Uterus (tissue), 3 donors: ENCODE measurements at regions not wholly inside any gene's neighbourhood (a gene's known extent, or its start where the extent isn't known, plus 50 kb on each side); places are given as distances from the start of the nearest gene placed in this dataset.
"Not testable (repeated sequence)": the region's sequence is repeated elsewhere in the genome, so short reads cannot be mapped to it uniquely, and the experiment has no call there.

ENCODE experiments used
- DNase-seq, 2 donors: peaks; one replicate each; pipeline ENCODE4 v3.0.0-alpha.2; 2019 to 2020
- H3K27ac ChIP-seq, 2 donors: fragments of 200-600 bp; sonication (generic); 1 replicate in 1 of 2; 2 replicates in 1 of 2; pipeline ENCODE4 v1.5.1; 2016 to 2018
- H3K27me3 ChIP-seq, 2 donors: fragments of 200-600 bp; sonication (generic); one replicate each; pipeline ENCODE4 v1.5.1; 2018 to 2019; ENCODE audit warnings: control low read depth in 1 of 2
- H3K36me3 ChIP-seq, 2 donors: fragments of 200-600 bp; sonication (generic); one replicate each; pipeline ENCODE4 v1.5.1; 2019; ENCODE audit warnings: control low read depth in 1 of 2
- H3K4me1 ChIP-seq, 2 donors: fragments of 200-600 bp; sonication (generic); one replicate each; pipeline ENCODE4 v1.5.1; 2018 to 2019; ENCODE audit warnings: control low read depth in 1 of 2
- H3K4me3 ChIP-seq, 2 donors: fragments of 200-600 bp; sonication (generic); 1 replicate in 1 of 2; 2 replicates in 1 of 2; pipeline ENCODE4 v1.5.1; 2018 to 2019; ENCODE audit warnings: mild to moderate bottlenecking in 1 of 2
- H3K9me3 ChIP-seq, 2 donors: fragments of 200-600 bp; sonication (generic); one replicate each; pipeline ENCODE4 v1.5.1; 2019; ENCODE audit warnings: control low read depth in 1 of 2
- CTCF ChIP-seq, 4 experiments: fragments of 200-600 bp in 2 of 4; fragments of 450-650 bp in 2 of 4; sonication (generic) in 2 of 4; IDR thresholded peaks; one replicate each; pipeline ENCODE4 v1.5.1; 2016 to 2019; ENCODE audit warnings: antibody characterized with exemption in 4 of 4, mild to moderate bottlenecking in 2 of 4, moderate library complexity in 1 of 4
- POLR2A ChIP-seq, 2 donors: fragments of 450-650 bp; IDR thresholded peaks; one replicate each; pipeline ENCODE4 v1.6.1; 2016; ENCODE audit warnings: antibody characterized with exemption in 2 of 2, mild to moderate bottlenecking in 1 of 2, moderate library complexity in 1 of 2
- intact Hi-C: fragments of 100-400 bp; cut with DNase I; formaldehyde crosslinking; loops from one replicate; pipeline ENCODE4 v1.15.1; 2023; ENCODE audit warnings: low total_unique reads
- donor health status: DM: yes; HTN: yes; CAD: no.

- intact Hi-C loops, H3K4me3 ChIP-seq, H3K4me1 ChIP-seq, H3K27ac ChIP-seq, H3K9me3 ChIP-seq, H3K36me3 ChIP-seq, DNase-seq, H3K27me3 ChIP-seq: not testable (repeated sequence)
These were observed 184.9 kb downstream of the SPATA31A6 start for GRCh38 chr9:42368279-42368881.

- H3K36me3 ChIP-seq, DNase-seq, H3K27me3 ChIP-seq, H3K9me3 ChIP-seq, H3K4me1 ChIP-seq, intact Hi-C loops, H3K4me3 ChIP-seq, H3K27ac ChIP-seq: not testable (repeated sequence)
These were observed 186.7 kb downstream of the SPATA31A6 start for GRCh38 chr9:42370172-42370571.

GRCh38 chr9:42371417-42371816, 188.0 kb downstream of the SPATA31A6 start:
- H3K27ac ChIP-seq, H3K4me1 ChIP-seq, H3K9me3 ChIP-seq, H3K27me3 ChIP-seq, H3K36me3 ChIP-seq, H3K4me3 ChIP-seq, DNase-seq, intact Hi-C loops: not testable (repeated sequence)

DNA sequence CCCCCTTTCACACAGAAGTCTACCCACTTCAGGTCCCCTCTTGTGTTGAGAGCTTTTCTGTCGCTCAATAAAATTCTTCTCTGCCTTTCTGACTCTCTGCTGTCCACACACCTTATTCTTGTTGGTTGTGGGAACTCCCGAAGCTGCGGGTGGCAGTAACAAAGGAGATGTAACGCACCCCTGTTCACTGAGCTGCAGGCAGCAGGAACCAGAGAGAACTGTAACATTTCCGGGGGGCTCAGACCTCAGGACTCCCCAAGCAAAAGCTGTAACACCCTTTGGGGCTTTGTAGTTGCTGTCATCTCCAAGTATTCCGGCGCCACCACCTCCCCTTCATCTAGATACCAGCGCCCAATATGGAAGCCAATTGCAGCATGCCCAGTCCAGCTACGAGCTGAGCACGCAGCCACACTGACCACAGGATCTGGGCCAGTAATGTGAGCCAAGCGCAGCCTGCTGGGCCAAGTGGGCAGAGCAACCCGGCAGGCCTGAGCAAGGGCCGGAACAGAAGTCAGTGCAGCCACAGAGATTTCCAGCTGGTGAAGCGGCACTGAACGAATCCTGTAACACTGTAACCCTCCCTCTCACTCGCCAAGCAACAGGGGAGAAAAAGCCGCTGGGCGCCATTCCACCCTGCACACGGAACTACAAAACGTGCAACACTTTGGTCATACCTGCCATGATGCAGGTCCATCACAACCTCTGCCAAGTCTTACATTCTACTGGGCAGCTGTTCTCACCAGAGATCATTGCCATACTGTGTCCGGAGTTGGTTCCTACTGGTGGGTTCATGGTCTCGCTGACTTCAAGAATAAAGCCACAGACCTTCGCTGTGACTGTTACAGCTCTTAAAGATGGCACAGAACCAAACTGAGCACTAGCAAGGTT, 194.3 kb downstream of the SPATA31A6 start:
- intact Hi-C loops, H3K9me3 ChIP-seq, H3K4me3 ChIP-seq, H3K27ac ChIP-seq, DNase-seq, H3K4me1 ChIP-seq, H3K36me3 ChIP-seq, H3K27me3 ChIP-seq: not testable (repeated sequence)

GRCh38 chr9:42378418-42378815, 195.0 kb downstream of the SPATA31A6 start:
- no peak overlapping the region for H3K4me3 ChIP-seq
- TF ChIP-seq CTCF (IDR thresholded peaks at IDR 0.05), result no peak
- no peak for TF ChIP-seq POLR2A (IDR thresholded peaks at IDR 0.05)
- no peak for DNase-seq
- intact Hi-C loops, result no loop called here
- H3K36me3 ChIP-seq, result no peaks in the 10 kb centered on the region
- no peaks in the 10 kb centered on the region for H3K4me1 ChIP-seq
- no peak overlapping the region for H3K27ac ChIP-seq
- no peaks in the 10 kb centered on the region for H3K27me3 ChIP-seq
- no peaks in the 10 kb centered on the region for H3K9me3 ChIP-seq

DNA sequence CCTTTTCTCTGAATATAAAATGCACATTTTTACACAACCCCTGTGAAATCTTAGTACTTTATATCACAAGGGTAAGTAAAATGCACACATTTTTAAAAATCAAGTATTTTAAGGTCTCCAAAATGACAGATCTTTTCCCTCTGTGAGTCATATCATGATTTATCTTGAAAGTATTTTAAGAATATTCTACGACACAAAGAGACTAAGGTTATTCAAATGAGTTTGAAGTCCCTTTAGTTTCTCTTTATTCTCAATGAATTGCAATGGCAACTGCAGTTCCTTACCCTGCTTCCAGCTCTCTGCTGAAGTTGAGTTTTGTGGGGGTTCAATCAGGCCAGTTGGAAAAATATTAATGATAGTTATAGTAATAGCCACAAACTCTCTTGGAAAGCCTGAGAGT, 196.1 kb downstream of the SPATA31A6 start:
- H3K27me3 ChIP-seq, H3K27ac ChIP-seq, H3K9me3 ChIP-seq, H3K36me3 ChIP-seq, H3K4me1 ChIP-seq, DNase-seq, H3K4me3 ChIP-seq, intact Hi-C loops: not testable (repeated sequence)

DNA sequence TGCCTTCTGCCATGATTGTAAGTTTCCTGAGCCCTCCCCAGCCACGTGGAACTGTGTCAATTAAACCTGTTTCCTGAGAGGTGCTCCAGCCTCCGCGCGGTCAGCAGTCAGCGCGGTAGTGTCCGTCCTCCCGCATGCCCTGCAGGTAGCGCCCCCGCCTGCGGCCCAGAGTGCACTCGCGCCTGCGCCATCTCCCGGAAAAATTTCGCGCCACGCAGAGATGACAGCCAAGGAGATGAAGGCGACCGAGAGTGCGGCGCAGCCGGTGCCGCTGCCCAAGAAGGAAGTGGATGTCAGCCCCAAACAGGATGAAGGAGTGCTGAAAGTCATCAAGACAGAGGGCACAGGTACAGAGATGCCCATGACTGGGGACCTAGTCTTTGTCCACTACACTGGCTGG, 201.1 kb downstream of the SPATA31A6 start:
- H3K27ac ChIP-seq, H3K4me3 ChIP-seq, H3K27me3 ChIP-seq, H3K9me3 ChIP-seq, H3K4me1 ChIP-seq, intact Hi-C loops, H3K36me3 ChIP-seq, DNase-seq: not testable (repeated sequence)

DNA sequence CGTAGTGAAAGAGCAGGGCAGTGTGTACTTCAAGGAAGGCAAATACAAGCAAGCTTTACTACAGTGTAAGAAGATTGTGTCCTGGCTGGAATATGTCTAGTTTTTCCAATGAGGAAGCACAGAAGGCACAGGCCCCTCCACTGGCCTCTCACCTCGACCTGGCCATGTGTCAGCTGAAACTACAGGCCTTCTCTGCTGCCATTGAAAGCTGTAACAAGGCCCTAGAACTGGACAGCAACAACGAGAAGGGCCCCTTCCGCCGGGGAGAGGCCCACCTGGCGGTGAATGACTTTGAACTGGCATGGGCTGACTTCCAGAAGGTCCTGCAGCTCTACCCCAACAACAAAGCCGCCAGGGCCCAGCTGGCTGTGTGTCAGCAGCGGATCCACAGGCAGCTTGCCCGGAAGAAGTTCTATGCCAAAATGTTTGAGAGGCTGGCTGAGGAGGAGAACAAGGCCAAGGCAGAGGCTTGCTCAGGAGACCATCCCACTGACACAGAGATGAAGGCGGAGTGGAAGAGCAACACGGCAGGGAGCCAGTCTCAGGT, 202.2 kb downstream of the SPATA31A6 start:
- DNase-seq, intact Hi-C loops, H3K27ac ChIP-seq, H3K4me1 ChIP-seq, H3K9me3 ChIP-seq, H3K4me3 ChIP-seq, H3K27me3 ChIP-seq, H3K36me3 ChIP-seq: not testable (repeated sequence)
